ENCODE measurements at regions not wholly inside any gene's neighbourhood (a gene's known extent, or its start where the extent isn't known, plus 50 kb on each side); places are given as distances from the start of the nearest gene placed in this dataset.

GRCh38 chrX:99077099-99077498 lies 1333.0 kb downstream of the PCDH19 start:
- no peak overlapping the region for H3K27ac ChIP-seq (ENCODE audit: low read length)
- intact Hi-C loops (cut with micrococcal nuclease), result no loop called here
- H3K79me2 ChIP-seq (ENCODE audit: low read length), result no peaks in the 10 kb centered on the region
- H3K27me3 ChIP-seq (ENCODE audit: low read length), result no peaks in the 10 kb centered on the region
- no peaks in the 10 kb centered on the region for H3K36me3 ChIP-seq (ENCODE audit: low read depth, low read length)
- H3K4me1 ChIP-seq (ENCODE audit: insufficient read depth, low read length), result no peaks in the 10 kb centered on the region
- H2AFZ ChIP-seq (ENCODE audit: low read length), result no peak overlapping the region
- ATAC-seq (no peak), DNase-seq (no peak)
- H4K20me1 ChIP-seq (ENCODE audit: low read length), result no peaks in the 10 kb centered on the region
- no TSS peak for BruUV-seq (replicated peaks)
- H3K4me2 ChIP-seq (ENCODE audit: low read length), result no peak overlapping the region
- ChIA-PET CTCF (no interaction called here), POLR2A (ENCODE audit: unreplicated experiment) (no interaction called here)
- H3K4me3 ChIP-seq (ENCODE audit: low read length), result no peak overlapping the region
- TF ChIP-seq EZH2phosphoT487 (IDR thresholded peaks at IDR 0.05; ENCODE audit: borderline replicate concordance, low read length), result no peak
- TF ChIP-seq, protein P1, sequence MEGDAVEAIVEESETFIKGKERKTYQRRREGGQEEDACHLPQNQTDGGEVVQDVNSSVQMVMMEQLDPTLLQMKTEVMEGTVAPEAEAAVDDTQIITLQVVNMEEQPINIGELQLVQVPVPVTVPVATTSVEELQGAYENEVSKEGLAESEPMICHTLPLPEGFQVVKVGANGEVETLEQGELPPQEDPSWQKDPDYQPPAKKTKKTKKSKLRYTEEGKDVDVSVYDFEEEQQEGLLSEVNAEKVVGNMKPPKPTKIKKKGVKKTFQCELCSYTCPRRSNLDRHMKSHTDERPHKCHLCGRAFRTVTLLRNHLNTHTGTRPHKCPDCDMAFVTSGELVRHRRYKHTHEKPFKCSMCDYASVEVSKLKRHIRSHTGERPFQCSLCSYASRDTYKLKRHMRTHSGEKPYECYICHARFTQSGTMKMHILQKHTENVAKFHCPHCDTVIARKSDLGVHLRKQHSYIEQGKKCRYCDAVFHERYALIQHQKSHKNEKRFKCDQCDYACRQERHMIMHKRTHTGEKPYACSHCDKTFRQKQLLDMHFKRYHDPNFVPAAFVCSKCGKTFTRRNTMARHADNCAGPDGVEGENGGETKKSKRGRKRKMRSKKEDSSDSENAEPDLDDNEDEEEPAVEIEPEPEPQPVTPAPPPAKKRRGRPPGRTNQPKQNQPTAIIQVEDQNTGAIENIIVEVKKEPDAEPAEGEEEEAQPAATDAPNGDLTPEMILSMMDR (conservative IDR thresholded peaks at IDR 0.05; ENCODE audit: low read depth, low read length), result no peak
- no peak for TF ChIP-seq EZH2 (IDR thresholded peaks at IDR 0.05; ENCODE audit: low read length, unreplicated experiment)
- no peaks in the 10 kb centered on the region for H3K9me3 ChIP-seq (ENCODE audit: low read length)
- no peaks in the 10 kb centered on the region for H3F3A ChIP-seq (ENCODE audit: low read length, unreplicated experiment)
- no peaks in the 10 kb centered on the region for H3K9me2 ChIP-seq (replicated peaks; ENCODE audit: low read length)
- H3K9ac ChIP-seq (ENCODE audit: low read length), result no peak overlapping the region

- Histone ChIP-seq H3K4me2 (ENCODE audit: low read length) (no peak overlapping the region), H3K27me3 (ENCODE audit: low read length) (no peaks in the 10 kb centered on the region), H3F3A (ENCODE audit: low read length, unreplicated experiment) (no peaks in the 10 kb centered on the region), H3K79me2 (ENCODE audit: low read length) (no peaks in the 10 kb centered on the region), H3K27ac (ENCODE audit: low read length) (no peak overlapping the region), H4K20me1 (ENCODE audit: low read length) (no peaks in the 10 kb centered on the region), H2AFZ (ENCODE audit: low read length) (no peak overlapping the region), H3K9me2 (replicated peaks; ENCODE audit: low read length) (no peaks in the 10 kb centered on the region), H3K9ac (ENCODE audit: low read length) (no peak overlapping the region), H3K4me1 (ENCODE audit: insufficient read depth, low read length) (no peaks in the 10 kb centered on the region), H3K4me3 (ENCODE audit: low read length) (no peak overlapping the region), H3K36me3 (ENCODE audit: low read depth, low read length) (no peaks in the 10 kb centered on the region), H3K9me3 (ENCODE audit: low read length) (no peaks in the 10 kb centered on the region)
- BruUV-seq (replicated peaks), result no TSS peak
- ChIA-PET CTCF (no interaction called here), POLR2A (ENCODE audit: unreplicated experiment) (no interaction called here)
- ATAC-seq, result no peak
- intact Hi-C loops (cut with micrococcal nuclease), result no loop called here
- no peak for DNase-seq
- TF ChIP-seq, protein P1 (conservative IDR thresholded peaks at IDR 0.05; ENCODE audit: low read depth, low read length), result no peak
- TF ChIP-seq EZH2 (IDR thresholded peaks at IDR 0.05; ENCODE audit: low read length, unreplicated experiment) (no peak), EZH2phosphoT487 (IDR thresholded peaks at IDR 0.05; ENCODE audit: borderline replicate concordance, low read length) (no peak)
Observed at GRCh38 chrX:99073551-99073950, 1336.5 kb downstream of the PCDH19 start.

DNA sequence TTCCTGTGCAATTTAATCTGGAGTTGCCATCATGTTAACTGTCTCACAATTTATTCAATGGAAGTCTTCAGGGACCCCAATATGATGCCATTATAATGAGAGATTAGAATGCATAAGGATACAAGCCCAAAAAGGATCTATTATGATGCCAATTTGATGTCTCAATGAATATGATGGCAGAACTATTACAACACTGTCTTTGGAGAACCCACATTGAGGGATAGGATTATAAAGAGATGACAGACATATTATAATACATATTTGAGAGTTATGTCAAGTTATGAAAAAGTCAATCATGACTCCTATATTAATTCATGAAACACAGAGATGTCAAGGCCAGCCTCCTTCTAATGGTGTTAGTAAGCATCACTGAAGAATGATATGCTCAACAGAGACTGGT lies 1358.4 kb downstream of the PCDH19 start:
- Histone ChIP-seq H3K4me1 (ENCODE audit: insufficient read depth, low read length) (no peaks in the 10 kb centered on the region), H3K27ac (ENCODE audit: low read length) (no peak overlapping the region), H4K20me1 (ENCODE audit: low read length) (no peaks in the 10 kb centered on the region), H3K36me3 (ENCODE audit: low read depth, low read length) (no peaks in the 10 kb centered on the region), H3K4me2 (ENCODE audit: low read length) (no peak overlapping the region), H3K9me3 (ENCODE audit: low read length) (0 out of 2 replicates have a peak, but pooled peaks cover 4% of the 10 kb centered on the region), H3K27me3 (ENCODE audit: low read length) (no peaks in the 10 kb centered on the region), H3K9me2 (replicated peaks; ENCODE audit: low read length) (no peaks in the 10 kb centered on the region), H2AFZ (ENCODE audit: low read length) (no peak overlapping the region), H3K79me2 (ENCODE audit: low read length) (no peaks in the 10 kb centered on the region), H3F3A (ENCODE audit: low read length, unreplicated experiment) (no peaks in the 10 kb centered on the region), H3K9ac (ENCODE audit: low read length) (no peak overlapping the region), H3K4me3 (ENCODE audit: low read length) (no peak overlapping the region)
- TF ChIP-seq, protein P1 (conservative IDR thresholded peaks at IDR 0.05; ENCODE audit: low read depth, low read length), result no peak
- TF ChIP-seq EZH2phosphoT487 (IDR thresholded peaks at IDR 0.05; ENCODE audit: borderline replicate concordance, low read length) (no peak), EZH2 (IDR thresholded peaks at IDR 0.05; ENCODE audit: low read length, unreplicated experiment) (no peak)
- ChIA-PET CTCF (no interaction called here), POLR2A (ENCODE audit: unreplicated experiment) (no interaction called here)
- intact Hi-C loops (cut with micrococcal nuclease), result no loop called here
- ATAC-seq (no peak), DNase-seq (no peak)
- no TSS peak for BruUV-seq (replicated peaks)
